ENCODE measurements at regions not wholly inside any gene's neighbourhood (a gene's known extent, or its start where the extent isn't known, plus 50 kb on each side); places are given as distances from the start of the nearest gene placed in this dataset.
A peak's percentile ranks its signal among the peaks of the same experiment; 100 is the strongest.
"Not testable (repeated sequence)": the region's sequence is repeated elsewhere in the genome, so short reads cannot be mapped to it uniquely, and the experiment has no call there.

GRCh38 chr9:91512235-91512634 is 88.6 kb upstream of the NFIL3 start:
- DNase-seq = not testable (repeated sequence)

GRCh38 chr9:91503673-91504081 is 80.0 kb upstream of the NFIL3 start:
- DNase-seq = peak in 1 of 2 donors; percentile 14

GRCh38 chr9:91502913-91503672 is 79.5 kb upstream of the NFIL3 start:
- no peak for DNase-seq

- no peak for DNase-seq
Measured at GRCh38 chr9:91502475-91502874, 78.8 kb upstream of the NFIL3 start.

GRCh38 chr9:91500509-91501014 is 76.9 kb upstream of the NFIL3 start:
- no peak for DNase-seq

GRCh38 chr9:91496351-91496750 is 72.7 kb upstream of the NFIL3 start:
- no peak for DNase-seq

GRCh38 chr9:91495450-91495849 is 71.8 kb upstream of the NFIL3 start:
- no peak for DNase-seq

- no peak for DNase-seq
Measured at GRCh38 chr9:91494751-91495150, 71.1 kb upstream of the NFIL3 start.

GRCh38 chr9:91492237-91492636 is 68.6 kb upstream of the NFIL3 start:
- DNase-seq = no peak

GRCh38 chr9:91491624-91492023 is 68.0 kb upstream of the NFIL3 start:
- DNase-seq = no peak

GRCh38 chr9:91489361-91489899 is 65.8 kb upstream of the NFIL3 start:
- DNase-seq = no peak

GRCh38 chr9:91488341-91488740 is 64.7 kb upstream of the NFIL3 start:
- no peak for DNase-seq

- no peak for DNase-seq
Measured at GRCh38 chr9:91486699-91487497, 63.3 kb upstream of the NFIL3 start.

GRCh38 chr9:91485006-91485405 is 61.4 kb upstream of the NFIL3 start:
- DNase-seq = no peak

GRCh38 chr9:91483835-91484234 is 60.2 kb upstream of the NFIL3 start:
- DNase-seq = no peak

- DNase-seq = no peak
Measured at GRCh38 chr9:91483189-91483691, 59.6 kb upstream of the NFIL3 start.

- no peak for DNase-seq
Measured at GRCh38 chr9:91481972-91482371, 58.3 kb upstream of the NFIL3 start.

- DNase-seq = no peak
Measured at GRCh38 chr9:91477106-91477505, 53.5 kb upstream of the NFIL3 start.

- no peak for DNase-seq
Measured at GRCh38 chr9:91474656-91475055, 51.0 kb upstream of the NFIL3 start.
